Trophoblast cell (in vitro differentiated cells and primary cell): ENCODE measurements at regions not wholly inside any gene's neighbourhood (a gene's known extent, or its start where the extent isn't known, plus 50 kb on each side); places are given as distances from the start of the nearest gene placed in this dataset.

ENCODE experiments used
- DNase-seq, 2 donors: peaks; one replicate each; pipeline ENCODE4 v3.0.0-alpha.2; 2016
- H2AFZ ChIP-seq: 2 replicates; pipeline ENCODE4 v1.6.1; 2013; ENCODE audit warnings: low read length, moderate library complexity, mild to moderate bottlenecking; ENCODE audit not compliant: insufficient read depth, poor library complexity
- H2AK5ac ChIP-seq: 2 replicates; pipeline ENCODE4 v1.6.1; 2013; ENCODE audit warnings: mild to moderate bottlenecking, low read length
- H2BK120ac ChIP-seq: 2 replicates; pipeline ENCODE4 v1.6.1; 2013; ENCODE audit warnings: low read length, mild to moderate bottlenecking, moderate library complexity; ENCODE audit not compliant: insufficient read depth, poor library complexity
- H2BK12ac ChIP-seq: 2 replicates; pipeline ENCODE4 v1.6.1; 2013; ENCODE audit warnings: mild to moderate bottlenecking, low read length, moderate library complexity
- H2BK5ac ChIP-seq: 2 replicates; pipeline ENCODE4 v1.6.1; 2013; ENCODE audit warnings: low read length, low read depth, moderate library complexity, mild to moderate bottlenecking; ENCODE audit not compliant: poor library complexity
- H3K14ac ChIP-seq: 2 replicates; pipeline ENCODE4 v1.6.1; 2013; ENCODE audit warnings: mild to moderate bottlenecking, low read length
- H3K18ac ChIP-seq: 2 replicates; pipeline ENCODE4 v1.6.1; 2013; ENCODE audit warnings: mild to moderate bottlenecking, low read length
- H3K23ac ChIP-seq: 2 replicates; pipeline ENCODE4 v1.6.1; 2013; ENCODE audit warnings: low read length
- H3K27ac ChIP-seq: 2 replicates; pipeline ENCODE4 v1.5.1; 2013; ENCODE audit warnings: low read depth, mild to moderate bottlenecking, inconsistent platforms, low read length, moderate library complexity
- H3K27me3 ChIP-seq: 2 replicates; pipeline ENCODE4 v1.6.1; 2013; ENCODE audit warnings: inconsistent platforms, mild to moderate bottlenecking, low read length, moderate library complexity; ENCODE audit not compliant: insufficient read depth
- H3K36me3 ChIP-seq, 2 experiments: 1 replicate in 1 of 2; 2 replicates in 1 of 2; pipeline ENCODE4 v1.6.1; 2013; ENCODE audit warnings: low read length in 2 of 2, mild to moderate bottlenecking in 2 of 2, moderate library complexity in 1 of 2; ENCODE audit not compliant: insufficient read depth in 2 of 2, control insufficient read depth in 1 of 2
- H3K4ac ChIP-seq: 2 replicates; pipeline ENCODE4 v1.6.1; 2013; ENCODE audit warnings: low read depth, mild to moderate bottlenecking, low read length, moderate library complexity
- H3K4me1 ChIP-seq, 2 experiments: 1 replicate in 1 of 2; 2 replicates in 1 of 2; pipeline ENCODE4 v1.6.1; 2013; ENCODE audit warnings: low read length in 2 of 2, mild to moderate bottlenecking in 2 of 2, moderate library complexity in 1 of 2; ENCODE audit not compliant: insufficient read depth in 2 of 2, control insufficient read depth in 1 of 2
- H3K4me2 ChIP-seq: 2 replicates; pipeline ENCODE4 v1.6.1; 2013; ENCODE audit warnings: inconsistent platforms, mild to moderate bottlenecking, low read length, moderate library complexity
- H3K4me3 ChIP-seq: 2 replicates; pipeline ENCODE4 v1.5.1; 2013; ENCODE audit warnings: mild to moderate bottlenecking, low read depth, low read length, inconsistent platforms
- H3K79me1 ChIP-seq: one replicate; pipeline ENCODE4 v1.6.1; 2013; ENCODE audit warnings: low read length
- H3K79me2 ChIP-seq: 2 replicates; pipeline ENCODE4 v1.6.1; 2013; ENCODE audit warnings: low read length, mild to moderate bottlenecking; ENCODE audit not compliant: control insufficient read depth, insufficient read depth, poor library complexity
- H3K9ac ChIP-seq: 2 replicates; pipeline ENCODE4 v1.6.1; 2013; ENCODE audit warnings: mild to moderate bottlenecking, low read length
- H3K9me3 ChIP-seq: 2 replicates; pipeline ENCODE4 v1.6.1; 2013; ENCODE audit warnings: low read depth, mild to moderate bottlenecking, control low read depth, inconsistent platforms, low read length; ENCODE audit not compliant: insufficient read depth
- H4K12ac ChIP-seq: 2 replicates; pipeline ENCODE4 v1.6.1; 2013; ENCODE audit warnings: low read depth, mild to moderate bottlenecking, low read length, moderate library complexity
- H4K8ac ChIP-seq: 2 replicates; pipeline ENCODE4 v1.6.1; 2013; ENCODE audit warnings: low read depth, mild to moderate bottlenecking, low read length, moderate library complexity
- H4K91ac ChIP-seq: one replicate; pipeline ENCODE4 v1.6.1; 2013; ENCODE audit warnings: low read depth, mild to moderate bottlenecking, low read length, moderate library complexity
- WGBS: extraction: QIAGEN DNeasy Blood & Tissue Kit; methylation state at CpG from one replicate; pipeline ENCODE4 v1.1.7; 2013; ENCODE audit warnings: missing lambda C conversion rate; ENCODE audit not compliant: insufficient read length, insufficient coverage; ENCODE audit errors: extremely low coverage; 5-methylcytosine and 5-hydroxymethylcytosine counted together

DNA sequence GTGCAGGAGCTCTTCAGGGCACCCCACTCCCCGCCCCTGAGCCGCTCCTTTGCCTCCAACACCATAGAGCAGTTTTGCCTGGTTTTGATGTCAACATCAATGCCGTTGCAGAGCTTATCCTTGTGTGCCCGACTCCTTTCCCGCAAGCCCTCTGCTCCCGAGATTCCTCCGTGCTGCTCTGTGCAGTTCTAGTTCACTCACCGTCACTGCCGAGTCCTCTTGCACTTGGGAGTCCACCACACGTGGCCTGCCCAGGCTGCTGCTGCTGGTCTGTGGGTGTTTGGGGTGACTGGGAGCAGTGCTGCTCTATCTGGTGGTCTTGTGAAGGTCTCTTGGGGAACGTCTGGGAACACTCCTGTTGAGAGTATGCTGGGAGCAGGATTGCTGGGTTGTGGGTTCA lies 63.8 kb upstream of the ANO1 start:
- no peaks in the 10 kb centered on the region for H3K27me3 ChIP-seq
- no peaks in the 10 kb centered on the region for H3K79me2 ChIP-seq
- no peak overlapping the region for H4K12ac ChIP-seq
- no peak overlapping the region for H3K4me3 ChIP-seq
- no peak overlapping the region for H3K23ac ChIP-seq
- no peak overlapping the region for H2BK120ac ChIP-seq
- no peak overlapping the region for H3K9ac ChIP-seq
- H3K27ac ChIP-seq: no peak overlapping the region
- H3K9me3 ChIP-seq: peaks cover 2% of the 10 kb centered on the region
- H3K18ac ChIP-seq: no peak overlapping the region
- H3K4me2 ChIP-seq: no peak overlapping the region
- H4K91ac ChIP-seq: no peak overlapping the region
- no peak overlapping the region for H3K4ac ChIP-seq
- H3K79me1 ChIP-seq: no peaks in the 10 kb centered on the region
- DNase-seq: no peak
- H3K4me1 ChIP-seq: no peaks in the 10 kb centered on the region
- H2BK5ac ChIP-seq: no peak overlapping the region
- H2AFZ ChIP-seq: no peak overlapping the region
- no peak overlapping the region for H4K8ac ChIP-seq
- no CpG with 5 or more reads among the region's 11 CpGs for WGBS
- H2BK12ac ChIP-seq: no peak overlapping the region
- H2AK5ac ChIP-seq: no peak overlapping the region
- H3K36me3 ChIP-seq: no peaks in the 10 kb centered on the region
- H3K14ac ChIP-seq: no peak overlapping the region

GRCh38 chr11:70016666-70017367 lies 61.3 kb upstream of the ANO1 start:
- H2BK12ac ChIP-seq: no peak overlapping the region
- no peaks in the 10 kb centered on the region for H3K36me3 ChIP-seq
- no peaks in the 10 kb centered on the region for H3K9me3 ChIP-seq
- H3K27me3 ChIP-seq: no peaks in the 10 kb centered on the region
- H3K4me3 ChIP-seq: no peak overlapping the region
- H3K9ac ChIP-seq: no peak overlapping the region
- no peak overlapping the region for H4K12ac ChIP-seq
- H3K14ac ChIP-seq: no peak overlapping the region
- no peaks in the 10 kb centered on the region for H3K79me2 ChIP-seq
- H4K8ac ChIP-seq: no peak overlapping the region
- H3K18ac ChIP-seq: no peak overlapping the region
- H3K23ac ChIP-seq: no peak overlapping the region
- H2BK120ac ChIP-seq: no peak overlapping the region
- peaks cover 0 to 3% of the 10 kb centered on the region in 2 experiments for H3K4me1 ChIP-seq
- no peak overlapping the region for H2AFZ ChIP-seq
- H3K4me2 ChIP-seq: no peak overlapping the region
- no peak overlapping the region for H2AK5ac ChIP-seq
- H3K4ac ChIP-seq: no peak overlapping the region
- H4K91ac ChIP-seq: no peak overlapping the region
- no peak overlapping the region for H2BK5ac ChIP-seq
- no peak overlapping the region for H3K27ac ChIP-seq
- no CpG with 5 or more reads among the region's 14 CpGs for WGBS
- no peaks in the 10 kb centered on the region for H3K79me1 ChIP-seq
- no peak for DNase-seq

- Histone ChIP-seq H3K79me1 (no peaks in the 10 kb centered on the region), H3K79me2 (no peaks in the 10 kb centered on the region), H4K8ac (no peak overlapping the region), H3K4me1 (peaks cover 0 to 3% of the 10 kb centered on the region in 2 experiments), H3K9ac (no peak overlapping the region), H4K12ac (no peak overlapping the region), H2BK5ac (no peak overlapping the region), H2AK5ac (no peak overlapping the region), H3K23ac (no peak overlapping the region), H2AFZ (no peak overlapping the region), H2BK12ac (no peak overlapping the region), H3K4me3 (no peak overlapping the region), H3K36me3 (no peaks in the 10 kb centered on the region), H3K14ac (no peak overlapping the region), H3K9me3 (peaks cover 7% of the 10 kb centered on the region), H3K27ac (no peak overlapping the region), H3K27me3 (no peaks in the 10 kb centered on the region), H3K4me2 (no peak overlapping the region), H3K4ac (no peak overlapping the region), H4K91ac (no peak overlapping the region), H3K18ac (no peak overlapping the region), H2BK120ac (no peak overlapping the region)
- no peak for DNase-seq
- no CpG with 5 or more reads among the region's 6 CpGs for WGBS
Observed at GRCh38 chr11:70018816-70019215, 59.3 kb upstream of the ANO1 start.

- Histone ChIP-seq H3K4me3 (no peak overlapping the region), H3K9me3 (peaks cover 7% of the 10 kb centered on the region), H3K79me1 (no peaks in the 10 kb centered on the region), H3K27me3 (no peaks in the 10 kb centered on the region), H3K18ac (no peak overlapping the region), H4K8ac (no peak overlapping the region), H4K91ac (no peak overlapping the region), H3K36me3 (no peaks in the 10 kb centered on the region), H3K9ac (no peak overlapping the region), H3K4ac (no peak overlapping the region), H2AFZ (no peak overlapping the region), H3K27ac (no peak overlapping the region), H3K4me1 (peaks cover 0 to 3% of the 10 kb centered on the region in 2 experiments), H2BK12ac (no peak overlapping the region), H2AK5ac (no peak overlapping the region), H3K4me2 (no peak overlapping the region), H3K14ac (no peak overlapping the region), H2BK120ac (no peak overlapping the region), H3K23ac (no peak overlapping the region), H3K79me2 (no peaks in the 10 kb centered on the region), H2BK5ac (no peak overlapping the region), H4K12ac (no peak overlapping the region)
- no peak for DNase-seq
- no CpG with 5 or more reads among the region's 8 CpGs for WGBS
Observed at GRCh38 chr11:70019576-70020011, 58.5 kb upstream of the ANO1 start.
